ENCODE measurements at regions not wholly inside any gene's neighbourhood (a gene's known extent, or its start where the extent isn't known, plus 50 kb on each side); places are given as distances from the start of the nearest gene placed in this dataset.

- Mint-ChIP-seq H3K27me3 (ENCODE audit: low read depth) (peaks cover 55% of the 10 kb centered on the region), H3K4me1 (ENCODE audit: low read depth) (no peaks in the 10 kb centered on the region), H3K4me3 (no peak overlapping the region), H3K36me3 (ENCODE audit: low read depth) (no peaks in the 10 kb centered on the region), H3K9me3 (no peaks in the 10 kb centered on the region), H3K27ac (no peak overlapping the region)
- no peak for DNase-seq (ENCODE audit: low spot score)
These were observed 283.4 kb upstream of the PARD3B start for GRCh38 chr2:204261846-204262245.

- no peak overlapping the region for H3K27ac Mint-ChIP-seq
- H3K36me3 Mint-ChIP-seq (ENCODE audit: low read depth): no peaks in the 10 kb centered on the region
- H3K9me3 Mint-ChIP-seq: no peaks in the 10 kb centered on the region
- H3K27me3 Mint-ChIP-seq (ENCODE audit: low read depth): peaks cover 50% of the 10 kb centered on the region
- no peak overlapping the region for H3K4me3 Mint-ChIP-seq
- DNase-seq (ENCODE audit: low spot score): no peak
- no peaks in the 10 kb centered on the region for H3K4me1 Mint-ChIP-seq (ENCODE audit: low read depth)
These were observed 281.2 kb upstream of the PARD3B start for GRCh38 chr2:204264085-204264553.

- H3K27me3 Mint-ChIP-seq (ENCODE audit: low read depth): peaks cover 48% of the 10 kb centered on the region
- no peaks in the 10 kb centered on the region for H3K36me3 Mint-ChIP-seq (ENCODE audit: low read depth)
- H3K4me3 Mint-ChIP-seq: no peak overlapping the region
- no peak overlapping the region for H3K27ac Mint-ChIP-seq
- DNase-seq (ENCODE audit: low spot score): no peak
- H3K4me1 Mint-ChIP-seq (ENCODE audit: low read depth): no peaks in the 10 kb centered on the region
- no peaks in the 10 kb centered on the region for H3K9me3 Mint-ChIP-seq
These were observed 280.6 kb upstream of the PARD3B start for GRCh38 chr2:204264621-204265140.

- no peak for DNase-seq (ENCODE audit: low spot score)
- H3K36me3 Mint-ChIP-seq (ENCODE audit: low read depth): no peaks in the 10 kb centered on the region
- H3K4me1 Mint-ChIP-seq (ENCODE audit: low read depth): no peaks in the 10 kb centered on the region
- peaks cover 47% of the 10 kb centered on the region for H3K27me3 Mint-ChIP-seq (ENCODE audit: low read depth)
- no peak overlapping the region for H3K27ac Mint-ChIP-seq
- H3K4me3 Mint-ChIP-seq: no peak overlapping the region
- peaks cover 6% of the 10 kb centered on the region for H3K9me3 Mint-ChIP-seq
These were observed 279.5 kb upstream of the PARD3B start for GRCh38 chr2:204265681-204266181.

GRCh38 chr2:204268458-204268857, 276.8 kb upstream of the PARD3B start:
- no peak overlapping the region for H3K27ac Mint-ChIP-seq
- no peaks in the 10 kb centered on the region for H3K4me1 Mint-ChIP-seq (ENCODE audit: low read depth)
- no peaks in the 10 kb centered on the region for H3K36me3 Mint-ChIP-seq (ENCODE audit: low read depth)
- H3K27me3 Mint-ChIP-seq (ENCODE audit: low read depth): peaks cover 37% of the 10 kb centered on the region
- H3K9me3 Mint-ChIP-seq: peaks cover 9% of the 10 kb centered on the region
- no peak for DNase-seq (ENCODE audit: low spot score)
- no peak overlapping the region for H3K4me3 Mint-ChIP-seq

GRCh38 chr2:204268971-204269370, 276.3 kb upstream of the PARD3B start:
- Mint-ChIP-seq H3K27me3 (ENCODE audit: low read depth) (peaks cover 32% of the 10 kb centered on the region), H3K4me1 (ENCODE audit: low read depth) (no peaks in the 10 kb centered on the region)

GRCh38 chr2:204272089-204272488, 273.2 kb upstream of the PARD3B start:
- no peak for DNase-seq (ENCODE audit: low spot score)
- Mint-ChIP-seq H3K36me3 (ENCODE audit: low read depth) (no peaks in the 10 kb centered on the region), H3K4me1 (ENCODE audit: low read depth) (no peaks in the 10 kb centered on the region), H3K9me3 (peaks cover 9% of the 10 kb centered on the region), H3K27ac (no peak overlapping the region), H3K4me3 (no peak overlapping the region), H3K27me3 (ENCODE audit: low read depth) (peaks cover 29% of the 10 kb centered on the region)

More at GRCh38 chr2:204268971-204269370, 276.3 kb upstream of the PARD3B start:
- H3K4me3 Mint-ChIP-seq: no peak overlapping the region
- no peaks in the 10 kb centered on the region for H3K36me3 Mint-ChIP-seq (ENCODE audit: low read depth)
- peaks cover 9% of the 10 kb centered on the region for H3K9me3 Mint-ChIP-seq
- DNase-seq (ENCODE audit: low spot score): no peak
- no peak overlapping the region for H3K27ac Mint-ChIP-seq

GRCh38 chr2:204272610-204273287, 272.5 kb upstream of the PARD3B start:
- Mint-ChIP-seq H3K27me3 (ENCODE audit: low read depth) (peaks cover 32% of the 10 kb centered on the region), H3K27ac (no peak overlapping the region), H3K4me1 (ENCODE audit: low read depth) (no peaks in the 10 kb centered on the region), H3K9me3 (peaks cover 9% of the 10 kb centered on the region), H3K4me3 (no peak overlapping the region), H3K36me3 (ENCODE audit: low read depth) (no peaks in the 10 kb centered on the region)
- no peak for DNase-seq (ENCODE audit: low spot score)

- no peak for DNase-seq (ENCODE audit: low spot score)
- H3K4me1 Mint-ChIP-seq (ENCODE audit: low read depth): no peaks in the 10 kb centered on the region
- H3K9me3 Mint-ChIP-seq: peaks cover 9% of the 10 kb centered on the region
- no peak overlapping the region for H3K4me3 Mint-ChIP-seq
- H3K27me3 Mint-ChIP-seq (ENCODE audit: low read depth): peaks cover 34% of the 10 kb centered on the region
- H3K27ac Mint-ChIP-seq: no peak overlapping the region
- H3K36me3 Mint-ChIP-seq (ENCODE audit: low read depth): no peaks in the 10 kb centered on the region
These were observed 270.8 kb upstream of the PARD3B start for GRCh38 chr2:204274429-204274828.

- no peak overlapping the region for H3K27ac Mint-ChIP-seq
- H3K27me3 Mint-ChIP-seq (ENCODE audit: low read depth): peaks cover 37% of the 10 kb centered on the region
- H3K9me3 Mint-ChIP-seq: peaks cover 9% of the 10 kb centered on the region
- no peaks in the 10 kb centered on the region for H3K36me3 Mint-ChIP-seq (ENCODE audit: low read depth)
- no peak for DNase-seq (ENCODE audit: low spot score)
- H3K4me3 Mint-ChIP-seq: no peak overlapping the region
- no peaks in the 10 kb centered on the region for H3K4me1 Mint-ChIP-seq (ENCODE audit: low read depth)
These were observed 270.3 kb upstream of the PARD3B start for GRCh38 chr2:204274991-204275390.

GRCh38 chr2:204277226-204277625, 268.0 kb upstream of the PARD3B start:
- no peak for DNase-seq (ENCODE audit: low spot score)
- no peaks in the 10 kb centered on the region for H3K9me3 Mint-ChIP-seq
- H3K4me3 Mint-ChIP-seq: no peak overlapping the region
- no peaks in the 10 kb centered on the region for H3K36me3 Mint-ChIP-seq (ENCODE audit: low read depth)
- H3K27ac Mint-ChIP-seq: no peak overlapping the region
- no peaks in the 10 kb centered on the region for H3K4me1 Mint-ChIP-seq (ENCODE audit: low read depth)
- H3K27me3 Mint-ChIP-seq (ENCODE audit: low read depth): peaks cover 36% of the 10 kb centered on the region

GRCh38 chr2:204278454-204278853, 266.8 kb upstream of the PARD3B start:
- DNase-seq (ENCODE audit: low spot score): no peak
- Mint-ChIP-seq H3K27me3 (ENCODE audit: low read depth) (peaks cover 37% of the 10 kb centered on the region), H3K4me3 (no peak overlapping the region), H3K36me3 (ENCODE audit: low read depth) (no peaks in the 10 kb centered on the region), H3K9me3 (no peaks in the 10 kb centered on the region), H3K27ac (no peak overlapping the region), H3K4me1 (ENCODE audit: low read depth) (no peaks in the 10 kb centered on the region)

GRCh38 chr2:204279819-204280218, 265.5 kb upstream of the PARD3B start:
- Mint-ChIP-seq H3K36me3 (ENCODE audit: low read depth) (no peaks in the 10 kb centered on the region), H3K27ac (no peak overlapping the region), H3K27me3 (ENCODE audit: low read depth) (peaks cover 45% of the 10 kb centered on the region), H3K9me3 (no peaks in the 10 kb centered on the region), H3K4me1 (ENCODE audit: low read depth) (no peaks in the 10 kb centered on the region), H3K4me3 (no peak overlapping the region)
- DNase-seq (ENCODE audit: low spot score): no peak

GRCh38 chr2:204280262-204280668, 265.0 kb upstream of the PARD3B start:
- H3K4me3 Mint-ChIP-seq: no peak overlapping the region
- no peaks in the 10 kb centered on the region for H3K4me1 Mint-ChIP-seq (ENCODE audit: low read depth)
- H3K27ac Mint-ChIP-seq: no peak overlapping the region
- peaks cover 47% of the 10 kb centered on the region for H3K27me3 Mint-ChIP-seq (ENCODE audit: low read depth)
- no peaks in the 10 kb centered on the region for H3K9me3 Mint-ChIP-seq
- H3K36me3 Mint-ChIP-seq (ENCODE audit: low read depth): no peaks in the 10 kb centered on the region
- no peak for DNase-seq (ENCODE audit: low spot score)

Measured in T-helper 2 cell treated with Interferon-gamma antibody and Interleukin-4, amounts not matched to agents 5 μg/mL and 100 μg/mL, for 36 hours (primary cell).